GM03348 (cell line): ENCODE measurements at regions not wholly inside any gene's neighbourhood (a gene's known extent, or its start where the extent isn't known, plus 50 kb on each side); places are given as distances from the start of the nearest gene placed in this dataset.
"Not testable (repeated sequence)": the region's sequence is repeated elsewhere in the genome, so short reads cannot be mapped to it uniquely, and the experiment has no call there.

Experiments used
- DNase-seq: peaks from one replicate; pipeline ENCODE4 v3.0.0; 2012; ENCODE audit warnings: low spot score

GRCh38 chr12:54105809-54106208 lies 52.2 kb downstream of the HOXC4 start:
- not testable (repeated sequence) for DNase-seq

GRCh38 chr12:54106252-54106651 lies 52.6 kb downstream of the HOXC4 start:
- not testable (repeated sequence) for DNase-seq

DNA sequence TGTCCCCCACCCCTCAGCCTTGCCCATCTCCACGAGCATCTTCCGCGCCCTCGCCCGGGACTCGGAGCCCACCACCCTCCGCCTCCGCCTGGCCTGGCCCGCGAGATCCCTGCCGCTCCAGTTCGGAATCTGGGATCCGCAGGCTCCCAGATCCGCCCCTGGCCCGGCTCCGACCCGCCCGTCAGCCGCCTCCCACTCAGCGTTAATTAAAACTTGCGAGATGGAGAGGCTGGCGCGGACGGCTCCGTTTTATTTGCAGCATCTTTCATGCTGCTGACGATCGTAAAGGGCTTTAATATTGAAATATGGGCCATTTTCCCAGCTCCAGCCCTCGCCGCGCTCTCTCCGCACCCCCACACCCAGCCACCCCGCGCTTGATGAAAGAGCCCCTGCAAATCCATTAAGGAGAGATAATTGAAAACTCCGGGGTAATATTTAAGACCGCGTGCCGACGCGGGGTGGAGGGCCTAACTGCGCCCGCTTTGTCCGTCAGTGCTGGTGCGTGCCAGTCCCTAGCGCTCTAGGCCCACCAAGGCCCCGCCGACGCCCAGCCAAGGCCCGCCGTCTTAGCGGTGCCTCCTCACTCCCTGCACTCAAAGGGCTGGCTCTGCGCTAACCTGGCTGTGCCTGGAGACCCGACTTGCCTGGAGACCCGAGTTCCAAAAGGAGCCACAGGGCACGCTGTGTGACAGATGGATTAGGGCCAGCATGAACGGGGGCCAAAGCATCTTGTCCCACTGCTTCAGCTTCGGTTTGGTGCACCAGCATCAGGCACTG lies 53.4 kb downstream of the HOXC4 start:
- DNase-seq: not testable (repeated sequence)

- DNase-seq: not testable (repeated sequence)
These were observed 58.7 kb downstream of the HOXC4 start for GRCh38 chr12:54112336-54112735.

- peak; percentile 65 for DNase-seq
These were observed 62.4 kb downstream of the HOXC4 start for GRCh38 chr12:54116055-54116454.

DNA sequence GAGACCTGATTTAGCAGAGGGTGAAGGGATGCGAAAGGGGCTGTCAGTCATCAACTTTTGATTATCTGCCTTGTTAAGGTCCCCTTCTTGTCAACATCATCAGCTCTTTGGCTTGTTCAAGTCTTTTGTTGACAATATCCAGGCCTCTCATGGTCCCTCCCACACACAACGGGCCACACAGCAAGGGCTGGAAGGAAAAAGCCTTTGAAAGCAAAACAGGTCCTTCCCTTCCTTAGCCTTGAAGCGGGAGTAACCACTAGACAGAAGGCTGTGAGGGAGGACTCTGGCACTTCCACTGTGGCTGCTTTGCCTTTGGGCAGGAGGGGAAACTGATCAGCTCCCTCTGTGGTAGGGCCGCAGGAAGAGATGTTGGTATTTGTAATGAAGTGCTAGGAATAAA lies 63.8 kb downstream of the HOXC4 start:
- DNase-seq: not testable (repeated sequence)

DNA sequence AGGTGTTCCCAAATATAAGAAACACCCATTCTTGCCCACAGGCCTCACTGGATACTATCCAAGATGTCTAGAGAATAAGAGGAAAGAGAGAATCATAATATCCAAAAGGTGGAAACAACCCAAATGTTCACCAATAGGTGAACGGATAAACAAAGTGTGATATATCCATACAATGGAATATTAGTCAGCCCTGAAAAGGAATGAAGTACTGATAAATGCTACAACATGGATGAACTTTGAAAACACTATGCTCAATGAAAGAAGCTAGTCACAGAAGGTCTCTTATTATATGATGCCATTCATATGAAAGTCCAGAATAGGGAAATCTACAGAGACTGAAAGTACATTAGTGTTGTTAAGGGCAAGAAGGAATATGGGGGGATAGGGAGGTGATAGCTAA lies 65.4 kb downstream of the HOXC4 start:
- not testable (repeated sequence) for DNase-seq

GRCh38 chr12:54123981-54124380 lies 64.8 kb downstream of the SMUG1 start:
- DNase-seq: not testable (repeated sequence)

DNA sequence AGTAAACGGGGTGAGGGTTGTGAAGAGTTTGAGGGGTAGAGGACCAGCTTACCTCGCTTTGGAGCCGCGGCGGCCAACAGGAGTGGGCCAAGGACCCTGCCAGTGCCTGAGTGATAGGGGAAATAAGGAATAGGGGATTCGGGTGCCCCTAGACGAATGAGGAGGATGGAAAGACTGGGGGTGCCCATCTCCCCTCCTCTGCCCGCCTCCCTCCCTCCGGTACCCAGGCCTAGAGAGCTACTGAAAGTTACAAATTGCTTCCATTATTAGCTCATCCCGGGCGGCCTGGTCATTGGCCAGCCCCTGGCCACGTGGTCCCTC lies 63.1 kb downstream of the SMUG1 start:
- not testable (repeated sequence) for DNase-seq

DNA sequence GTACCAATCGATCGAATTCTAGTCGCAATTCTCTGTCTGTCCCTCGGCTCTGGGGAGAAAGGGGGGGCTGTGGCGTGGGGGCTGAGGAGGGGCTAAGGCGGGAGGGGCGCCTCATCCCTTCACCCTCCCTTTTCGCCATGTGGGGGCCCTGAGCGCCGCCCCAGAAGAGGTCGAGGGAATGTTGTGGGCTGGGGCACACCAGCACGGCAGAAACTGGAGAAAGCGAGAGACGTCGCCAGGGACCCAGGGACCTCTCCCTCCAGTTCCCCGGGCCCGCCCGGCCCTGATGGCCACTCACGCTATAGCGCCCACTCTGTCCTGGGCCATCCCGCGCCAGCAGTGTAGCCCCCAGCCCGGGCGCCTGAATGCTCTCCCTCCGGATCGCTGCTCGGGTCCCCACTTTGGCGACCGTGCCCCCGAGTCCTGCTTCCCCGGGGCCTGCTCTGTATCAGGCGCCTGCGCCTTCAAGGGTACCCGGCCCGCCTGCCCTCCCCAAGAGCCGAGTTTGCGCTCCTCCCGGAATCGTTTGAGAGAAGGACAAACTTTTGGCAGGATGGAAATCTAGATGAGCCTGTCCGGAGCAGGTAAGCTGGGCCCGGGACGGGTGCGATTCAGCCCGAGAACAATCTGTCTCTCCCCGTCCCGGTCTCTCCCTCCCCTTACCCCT lies 62.6 kb downstream of the SMUG1 start:
- peak; percentile 78 for DNase-seq

GRCh38 chr12:54126696-54127537 lies 61.9 kb downstream of the SMUG1 start:
- DNase-seq: peak; percentile 92

DNA sequence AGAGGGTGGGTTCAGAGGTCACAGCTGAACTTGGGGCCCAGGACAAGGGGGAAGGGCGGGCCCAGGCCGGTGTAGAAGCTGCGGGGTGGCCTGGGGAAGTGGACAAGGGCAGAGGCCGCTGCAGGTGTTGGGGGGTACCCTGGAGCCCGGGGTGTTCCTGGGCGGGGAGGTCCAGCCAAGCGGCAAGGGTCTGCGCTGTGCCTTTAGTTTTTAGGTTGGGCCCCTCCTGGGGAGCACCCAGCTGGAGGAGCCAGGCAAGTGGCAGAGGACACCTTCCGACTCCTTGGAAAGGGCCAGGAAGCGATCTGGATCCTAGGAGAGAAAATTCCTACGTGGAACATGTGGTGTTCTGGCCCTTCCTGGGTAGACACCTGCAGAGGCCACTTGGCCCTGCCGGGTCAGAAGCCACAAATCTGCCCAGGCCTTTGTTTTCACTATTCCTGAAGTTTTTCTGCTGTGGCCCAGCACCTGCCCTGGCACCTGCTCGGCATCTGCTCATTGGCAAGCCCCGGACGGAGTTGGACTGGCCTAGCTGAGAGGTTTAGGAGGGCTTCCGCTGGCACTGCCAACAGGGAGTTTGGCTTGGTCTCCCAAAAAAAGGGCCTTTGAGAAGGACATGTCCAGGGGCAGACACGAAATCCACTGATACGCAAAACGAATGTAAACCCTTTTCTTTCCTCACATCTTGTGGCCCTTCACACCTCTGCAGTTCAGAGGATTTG lies 61.1 kb downstream of the SMUG1 start:
- no peak for DNase-seq

GRCh38 chr12:54128416-54128815 lies 60.4 kb downstream of the SMUG1 start:
- no peak for DNase-seq

- no peak for DNase-seq
These were observed 59.5 kb downstream of the SMUG1 start for GRCh38 chr12:54129028-54129903.
